ENCODE measurements at regions not wholly inside any gene's neighbourhood (a gene's known extent, or its start where the extent isn't known, plus 50 kb on each side); places are given as distances from the start of the nearest gene placed in this dataset.

DNA sequence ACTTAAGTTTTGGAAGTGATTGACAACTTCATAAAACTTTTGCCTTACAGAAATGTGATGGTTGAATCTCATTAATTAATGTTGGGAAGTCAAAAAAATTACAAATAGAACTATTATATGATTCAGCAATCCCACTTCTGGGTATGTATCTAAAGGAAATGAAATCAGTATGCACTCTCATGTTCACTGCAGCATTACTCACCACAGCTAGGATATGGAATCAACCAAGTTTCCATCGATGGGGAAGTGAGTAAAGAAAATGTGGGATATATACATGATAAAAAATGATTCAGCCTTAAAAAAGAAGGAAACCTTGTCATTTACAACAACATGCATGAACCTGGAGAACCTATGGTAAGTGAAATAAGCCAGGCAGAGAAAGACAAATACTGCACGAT, 112.4 kb upstream of the WDR75 start:
- TF ChIP-seq, protein P1, sequence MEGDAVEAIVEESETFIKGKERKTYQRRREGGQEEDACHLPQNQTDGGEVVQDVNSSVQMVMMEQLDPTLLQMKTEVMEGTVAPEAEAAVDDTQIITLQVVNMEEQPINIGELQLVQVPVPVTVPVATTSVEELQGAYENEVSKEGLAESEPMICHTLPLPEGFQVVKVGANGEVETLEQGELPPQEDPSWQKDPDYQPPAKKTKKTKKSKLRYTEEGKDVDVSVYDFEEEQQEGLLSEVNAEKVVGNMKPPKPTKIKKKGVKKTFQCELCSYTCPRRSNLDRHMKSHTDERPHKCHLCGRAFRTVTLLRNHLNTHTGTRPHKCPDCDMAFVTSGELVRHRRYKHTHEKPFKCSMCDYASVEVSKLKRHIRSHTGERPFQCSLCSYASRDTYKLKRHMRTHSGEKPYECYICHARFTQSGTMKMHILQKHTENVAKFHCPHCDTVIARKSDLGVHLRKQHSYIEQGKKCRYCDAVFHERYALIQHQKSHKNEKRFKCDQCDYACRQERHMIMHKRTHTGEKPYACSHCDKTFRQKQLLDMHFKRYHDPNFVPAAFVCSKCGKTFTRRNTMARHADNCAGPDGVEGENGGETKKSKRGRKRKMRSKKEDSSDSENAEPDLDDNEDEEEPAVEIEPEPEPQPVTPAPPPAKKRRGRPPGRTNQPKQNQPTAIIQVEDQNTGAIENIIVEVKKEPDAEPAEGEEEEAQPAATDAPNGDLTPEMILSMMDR (IDR thresholded peaks at IDR 0.05), result no peak
- no peak for TF ChIP-seq POLR2A (IDR thresholded peaks at IDR 0.05)

All from breast epithelium (tissue), 3 donors.